ENCODE measurements at regions not wholly inside any gene's neighbourhood (a gene's known extent, or its start where the extent isn't known, plus 50 kb on each side); places are given as distances from the start of the nearest gene placed in this dataset.

GRCh38 chr6:82484737-82485626 is 121.4 kb downstream of the TPBG start:
- no peak overlapping the region for H3K27ac ChIP-seq

GRCh38 chr6:82487895-82488294 is 124.3 kb downstream of the TPBG start:
- no peak for DNase-seq
- WGBS, 4 donors: 56 to 70% (median 61%) methylated on average over 2 of the region's 2 CpGs
- Histone ChIP-seq H3K4me1 (replicated peaks in 1 of 2) (no peaks in the 10 kb centered on the region), H3K36me3 (replicated peaks in 1 of 2) (no peaks in the 10 kb centered on the region), H3K9me3 (replicated peaks in 1 of 3) (peaks cover 0 to 9% (median 0%) of the 10 kb centered on the region in 3 donors), H3K4me3 (no peak overlapping the region), H3K27me3 (no peaks in the 10 kb centered on the region), H3K27ac (no peak overlapping the region)
- TF ChIP-seq POLR2A (IDR thresholded peaks at IDR 0.05) (no peak), CTCF (IDR thresholded peaks at IDR 0.05) (no peak)
- intact Hi-C loops (cut with DNase I): no loop called here

More at GRCh38 chr6:82484737-82485626, 121.4 kb downstream of the TPBG start:
- Histone ChIP-seq H3K4me1 (replicated peaks in 1 of 2) (no peaks in the 10 kb centered on the region), H3K36me3 (replicated peaks in 1 of 2) (no peaks in the 10 kb centered on the region), H3K9me3 (replicated peaks in 1 of 3) (peaks cover 0 to 9% (median 0%) of the 10 kb centered on the region in 3 donors), H3K27me3 (no peaks in the 10 kb centered on the region), H3K4me3 (no peak overlapping the region)
- WGBS, 4 donors: 64 to 73% (median 70%) methylated on average over 9 of the region's 9 CpGs
- no peak for DNase-seq
- no peak for TF ChIP-seq CTCF (IDR thresholded peaks at IDR 0.05)
- TF ChIP-seq POLR2A (IDR thresholded peaks at IDR 0.05): no peak
- intact Hi-C loops (cut with DNase I): no loop called here

DNA sequence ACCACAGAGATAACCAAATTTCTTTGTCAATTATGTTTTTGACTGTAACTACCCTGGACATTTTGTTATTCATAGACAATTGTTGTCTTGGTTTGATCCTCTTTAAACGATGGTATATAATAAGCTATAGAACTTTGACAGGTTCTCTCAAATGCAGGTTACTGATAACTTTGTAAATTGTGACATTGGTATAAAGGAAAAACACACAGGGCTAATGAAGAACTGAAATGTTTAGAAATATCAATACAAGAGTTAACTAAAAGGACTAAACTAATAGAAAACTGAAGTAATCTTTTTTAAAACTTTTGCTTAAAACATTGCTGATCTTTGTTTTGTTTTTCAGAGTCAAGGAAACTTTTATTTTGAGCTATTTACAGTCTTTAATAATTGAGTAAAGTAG is 124.8 kb downstream of the TPBG start:
- no peak for DNase-seq
- no peak for TF ChIP-seq POLR2A (IDR thresholded peaks at IDR 0.05)
- no peak for TF ChIP-seq CTCF (IDR thresholded peaks at IDR 0.05)
- Histone ChIP-seq H3K27me3 (no peaks in the 10 kb centered on the region), H3K9me3 (replicated peaks in 1 of 3) (peaks cover 0 to 9% (median 0%) of the 10 kb centered on the region in 3 donors), H3K4me3 (no peak overlapping the region), H3K27ac (no peak overlapping the region), H3K36me3 (replicated peaks in 1 of 2) (no peaks in the 10 kb centered on the region), H3K4me1 (replicated peaks in 1 of 2) (no peaks in the 10 kb centered on the region)
- 65 to 74% (median 70%) methylated on average over 1 of the region's 1 CpG for WGBS, 4 donors
- intact Hi-C loops (cut with DNase I): no loop called here

DNA sequence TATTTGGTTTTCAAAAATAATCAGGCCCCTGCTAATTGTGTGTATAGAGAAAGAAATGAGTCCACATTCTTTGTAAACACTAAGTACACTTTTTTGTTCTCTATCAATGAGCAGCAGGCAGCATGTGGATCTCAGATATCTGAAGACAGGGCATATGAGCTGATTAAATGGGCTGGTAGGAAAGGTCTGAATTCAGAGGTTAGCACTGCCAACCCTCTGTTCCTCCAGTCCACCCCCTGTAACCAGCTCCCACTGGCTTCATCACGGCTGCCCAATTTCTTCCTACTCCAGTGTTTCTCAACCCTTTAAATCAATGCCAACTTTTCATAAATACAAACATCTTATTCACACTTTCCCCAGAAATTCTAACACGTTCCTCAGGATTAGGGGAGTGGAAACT is 128.5 kb downstream of the TPBG start:
- H3K36me3 ChIP-seq (replicated peaks in 1 of 2): no peaks in the 10 kb centered on the region
- peaks cover 0 to 2% (median 0%) of the 10 kb centered on the region in 3 donors for H3K9me3 ChIP-seq (replicated peaks in 1 of 3)
- WGBS, 4 donors: 31 to 52% (median 43%) methylated on average over 2 of the region's 2 CpGs

More for the DNA sequence above, 128.5 kb downstream of the TPBG start:
- no peak overlapping the region for H3K4me3 ChIP-seq
- no peak for TF ChIP-seq POLR2A (IDR thresholded peaks at IDR 0.05)
- TF ChIP-seq CTCF (IDR thresholded peaks at IDR 0.05): no peak
- no peak overlapping the region for H3K27ac ChIP-seq
- DNase-seq: no peak
- intact Hi-C loops (cut with DNase I): no loop called here
- H3K4me1 ChIP-seq (replicated peaks in 1 of 2): no peaks in the 10 kb centered on the region
- H3K27me3 ChIP-seq: no peaks in the 10 kb centered on the region
